ENCODE measurements at regions not wholly inside any gene's neighbourhood (a gene's known extent, or its start where the extent isn't known, plus 50 kb on each side); places are given as distances from the start of the nearest gene placed in this dataset.
A peak's percentile ranks its signal among the peaks of the same experiment; 100 is the strongest.

DNA sequence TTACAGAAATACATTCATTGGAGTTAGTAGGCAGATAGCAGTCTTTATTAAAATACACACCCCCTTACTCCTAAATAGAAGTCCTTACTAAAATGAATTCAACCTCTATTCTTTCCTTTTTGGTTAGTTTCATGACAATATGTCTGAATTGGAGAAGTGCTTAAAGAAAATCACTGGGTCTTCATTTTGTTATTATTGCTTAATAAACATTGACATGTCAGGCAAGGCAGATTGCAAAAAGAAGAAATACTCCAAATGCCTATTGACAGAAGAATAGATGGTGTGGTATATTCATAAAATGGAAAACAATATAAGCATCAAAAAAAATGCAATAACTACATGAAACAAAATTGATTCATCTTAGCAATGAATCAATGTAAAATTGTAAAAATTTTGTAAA lies 135.5 kb downstream of the TMEM26 start:
- no peak for DNase-seq

- DNase-seq = no peak
Observed at GRCh38 chr10:61316676-61317265, 136.4 kb downstream of the TMEM26 start.

DNA sequence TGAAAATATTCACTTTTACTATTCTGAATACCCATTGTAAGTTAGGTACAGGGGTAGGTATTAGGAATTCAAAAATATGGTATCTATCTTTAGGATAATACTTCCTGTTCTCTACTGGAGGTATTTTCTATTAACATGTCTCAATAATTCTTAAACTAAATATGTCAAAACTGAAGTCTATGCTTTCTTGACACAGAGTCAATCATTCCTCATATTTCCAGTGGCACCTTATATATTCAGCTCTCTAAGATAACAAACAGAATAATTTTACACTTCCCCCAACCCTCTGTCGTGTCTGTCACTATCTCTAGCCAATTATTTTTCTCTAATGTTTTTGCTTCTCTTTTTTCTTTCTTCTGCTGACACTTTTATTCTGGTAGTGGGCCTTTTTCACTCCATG lies 138.9 kb downstream of the TMEM26 start:
- no peak for DNase-seq

DNA sequence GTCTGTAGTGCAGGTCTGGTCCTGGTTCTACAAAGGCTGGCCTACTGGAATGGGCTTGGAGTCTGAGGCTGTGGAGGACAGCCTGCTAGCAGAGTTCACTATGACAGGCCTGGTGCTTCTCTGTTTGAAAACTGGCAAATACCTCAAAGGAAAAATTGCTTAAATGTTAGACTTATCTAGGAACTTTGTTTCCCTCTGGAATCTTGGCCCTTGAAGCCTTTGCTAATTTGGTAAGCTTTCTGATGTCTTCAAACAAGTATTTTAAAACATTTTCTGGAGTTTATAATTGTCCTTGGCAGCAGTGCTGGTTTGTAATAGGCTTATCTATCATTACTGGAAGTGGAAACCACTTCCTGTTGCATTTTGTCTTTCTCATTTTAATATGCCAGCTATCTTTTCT lies 139.7 kb downstream of the TMEM26 start:
- no peak for DNase-seq

- no peak for DNase-seq
Observed at GRCh38 chr10:61304746-61305145, 148.4 kb downstream of the TMEM26 start.

GRCh38 chr10:61302124-61302523 lies 151.1 kb downstream of the TMEM26 start:
- no peak for DNase-seq

DNA sequence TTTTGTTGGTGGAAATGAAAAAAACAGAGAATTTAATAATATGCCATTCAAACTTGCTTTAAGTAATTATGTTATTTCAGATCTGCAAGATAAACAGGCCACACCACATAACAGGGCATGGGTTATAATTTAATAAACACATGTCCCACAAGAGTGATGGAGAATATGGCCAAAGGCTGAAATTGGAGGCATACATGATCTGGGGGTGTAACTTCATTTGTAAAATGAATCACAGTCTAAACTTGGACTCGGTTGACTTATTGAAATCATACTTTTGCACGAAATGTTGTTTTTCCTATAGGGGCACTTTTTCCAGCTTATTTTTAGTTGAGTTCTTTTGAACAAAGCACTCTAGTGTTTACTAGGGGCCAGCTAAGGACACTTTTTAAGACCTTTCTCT lies 151.6 kb downstream of the TMEM26 start:
- DNase-seq = no peak

- no peak for DNase-seq
Observed at GRCh38 chr10:61299841-61300240, 153.3 kb downstream of the TMEM26 start.

- no peak for DNase-seq
Observed at GRCh38 chr10:61299156-61299555, 154.0 kb downstream of the TMEM26 start.

GRCh38 chr10:61298194-61298593 lies 155.0 kb downstream of the TMEM26 start:
- no peak for DNase-seq

GRCh38 chr10:61296161-61296560 lies 157.0 kb downstream of the TMEM26 start:
- no peak for DNase-seq

GRCh38 chr10:61294131-61294530 lies 159.1 kb downstream of the TMEM26 start:
- DNase-seq = no peak

DNA sequence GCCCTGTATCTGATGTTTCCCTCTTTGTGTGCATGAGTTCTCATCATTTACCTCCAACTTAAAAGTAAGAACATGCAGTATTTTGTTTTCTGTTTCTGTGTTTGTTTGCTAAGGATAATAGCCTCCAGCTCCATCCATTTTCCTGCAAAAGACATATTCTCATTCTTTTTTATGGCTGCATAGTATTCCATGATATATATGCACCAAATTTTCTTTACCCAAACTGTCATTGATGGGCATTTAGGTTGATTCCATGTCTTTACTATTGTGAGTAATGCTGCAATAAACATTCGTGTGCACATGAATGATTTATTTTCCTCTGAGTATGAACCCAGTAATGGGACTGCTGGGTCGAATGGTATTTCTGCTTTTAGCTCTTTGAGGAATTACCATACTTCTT lies 163.4 kb downstream of the TMEM26 start:
- DNase-seq = no peak

GRCh38 chr10:61286686-61287085 lies 166.5 kb downstream of the TMEM26 start:
- DNase-seq = no peak

DNA sequence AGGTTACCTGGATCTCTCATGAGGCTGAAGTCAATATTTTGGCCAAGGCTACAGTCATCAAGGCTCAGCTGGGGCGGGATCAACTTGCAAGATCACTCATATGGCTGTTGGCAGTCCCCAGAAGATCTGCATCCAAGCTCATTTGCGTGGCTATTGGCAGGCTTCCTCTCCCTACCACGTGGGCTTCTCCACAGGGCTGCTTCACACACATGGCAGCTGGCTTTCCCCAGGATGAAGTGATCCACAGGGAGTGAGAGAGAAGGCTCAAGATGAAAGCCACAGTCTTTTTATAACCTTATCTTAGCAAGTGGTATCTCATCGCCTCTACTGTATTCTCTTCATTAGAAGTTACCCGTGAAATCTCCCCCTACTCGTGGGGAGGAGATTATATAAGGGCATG lies 167.4 kb downstream of the TMEM26 start:
- no peak for DNase-seq

DNA sequence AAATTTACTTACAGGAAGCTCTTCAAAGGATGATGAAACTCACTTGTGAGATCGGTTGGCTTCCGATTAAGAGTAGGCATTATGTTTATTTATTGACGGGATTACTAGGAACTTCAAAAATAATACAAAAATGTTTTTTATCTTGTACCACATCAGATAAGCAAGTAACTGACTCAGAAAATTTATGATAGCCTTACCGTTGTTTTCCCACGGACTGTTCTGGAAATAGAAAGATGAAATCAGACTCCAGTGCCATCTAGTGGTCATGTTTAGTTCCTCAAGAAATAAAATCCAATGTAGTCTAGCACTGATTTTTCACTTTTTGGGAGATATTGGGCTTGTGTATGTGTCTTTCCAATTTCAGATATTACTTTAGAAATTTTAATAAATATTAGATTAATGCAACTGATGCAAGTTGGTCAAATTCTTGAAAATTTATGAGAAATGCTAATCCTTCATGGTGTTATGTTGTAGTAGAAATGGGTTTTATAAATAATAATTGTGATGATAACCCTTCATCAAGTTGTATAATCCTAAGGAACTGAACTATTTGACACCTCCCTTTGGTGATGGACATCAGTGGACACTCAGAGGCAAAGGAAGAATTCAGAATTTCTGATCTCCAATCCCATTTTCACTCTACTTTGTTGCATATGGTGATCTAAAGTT lies 168.8 kb downstream of the TMEM26 start:
- DNase-seq = peak; percentile 77

- no peak for DNase-seq
Observed at GRCh38 chr10:61283481-61284221, 169.5 kb downstream of the TMEM26 start.

GRCh38 chr10:61283066-61283465 lies 170.1 kb downstream of the TMEM26 start:
- no peak for DNase-seq

GRCh38 chr10:61280303-61280702 lies 172.9 kb downstream of the TMEM26 start:
- DNase-seq = peak; percentile 54

DNA sequence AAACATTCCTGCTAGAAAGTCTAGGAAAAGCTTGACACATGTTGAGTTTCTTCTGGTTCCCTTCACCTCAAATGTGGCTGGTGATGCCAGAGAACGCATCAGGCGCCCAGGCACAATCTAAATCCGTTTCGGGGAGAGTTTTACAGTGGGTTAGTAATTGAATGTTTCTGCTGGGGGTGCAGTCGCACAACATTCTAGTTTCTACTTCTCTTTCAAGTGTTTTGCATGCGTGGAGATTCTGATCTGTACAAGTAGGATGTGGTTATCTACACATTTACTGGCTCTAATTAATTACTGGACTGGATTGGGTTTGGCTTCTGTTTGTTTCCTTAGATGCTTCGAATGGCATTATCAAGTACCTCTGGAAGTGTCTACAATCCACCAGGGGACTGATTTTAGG lies 173.8 kb downstream of the TMEM26 start:
- DNase-seq = no peak

GRCh38 chr10:61278556-61278955 lies 174.6 kb downstream of the TMEM26 start:
- DNase-seq = no peak

- DNase-seq = no peak
Observed at GRCh38 chr10:61272781-61273180, 180.4 kb downstream of the TMEM26 start.

GRCh38 chr10:61271127-61271780 lies 181.9 kb downstream of the TMEM26 start:
- peak; percentile 7 for DNase-seq

- DNase-seq = no peak
Observed at GRCh38 chr10:61263518-61263917, 189.7 kb downstream of the TMEM26 start.
